T-helper 1 cell treated with Interleukin-12 subunit alpha and Interleukin-12 subunit beta and Interleukin-4 antibody, amounts not matched to agents 30 μg/mL and 1 μg/mL, for 36 hours (primary cell): ENCODE measurements at regions not wholly inside any gene's neighbourhood (a gene's known extent, or its start where the extent isn't known, plus 50 kb on each side); places are given as distances from the start of the nearest gene placed in this dataset.

Experiments
- H3K27ac Mint-ChIP-seq: one replicate; pipeline ENCODE4 v1.8.0; 2021; ENCODE audit warnings: mild to moderate bottlenecking, mixed read lengths
- H3K27me3 Mint-ChIP-seq: one replicate; pipeline ENCODE4 v1.8.0; 2021; ENCODE audit warnings: low read depth, mixed read lengths
- H3K36me3 Mint-ChIP-seq: one replicate; pipeline ENCODE4 v1.8.0; 2021; ENCODE audit warnings: low read depth, mixed read lengths
- H3K4me1 Mint-ChIP-seq: one replicate; pipeline ENCODE4 v1.8.0; 2021; ENCODE audit warnings: low read depth, mixed read lengths
- H3K4me3 Mint-ChIP-seq: one replicate; pipeline ENCODE4 v1.8.0; 2021; ENCODE audit warnings: mild to moderate bottlenecking, moderate library complexity, mixed read lengths
- H3K9me3 Mint-ChIP-seq: one replicate; pipeline ENCODE4 v1.8.0; 2021; ENCODE audit warnings: mixed read lengths

DNA sequence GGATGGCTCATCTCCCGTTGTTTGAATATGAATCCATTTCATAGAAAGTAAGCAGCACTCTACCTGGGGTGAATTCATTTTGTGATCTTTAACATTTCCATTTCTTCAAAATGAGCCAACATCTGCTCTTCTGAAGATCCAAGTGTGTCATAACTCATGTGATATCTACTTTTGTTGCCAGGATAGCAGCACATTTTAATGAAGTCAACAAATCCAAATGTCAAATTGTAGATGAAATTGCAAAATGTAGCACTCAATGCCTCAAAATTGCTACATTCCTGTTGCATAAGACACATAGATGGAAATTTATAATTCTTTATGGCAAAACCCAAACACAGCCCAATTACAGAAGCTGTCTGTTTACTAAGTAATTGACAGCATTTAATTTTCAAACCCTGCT is 360.7 kb downstream of the TMX3 start:
- Mint-ChIP-seq H3K27me3 (no peaks in the 10 kb centered on the region), H3K27ac (no peak overlapping the region), H3K4me3 (no peak overlapping the region), H3K4me1 (no peaks in the 10 kb centered on the region), H3K9me3 (peaks cover 6% of the 10 kb centered on the region), H3K36me3 (no peaks in the 10 kb centered on the region)

GRCh38 chr18:68342039-68342659 is 372.8 kb downstream of the TMX3 start:
- H3K36me3 Mint-ChIP-seq, result no peaks in the 10 kb centered on the region
- no peaks in the 10 kb centered on the region for H3K9me3 Mint-ChIP-seq
- H3K4me3 Mint-ChIP-seq, result no peak overlapping the region
- no peak overlapping the region for H3K27ac Mint-ChIP-seq
- H3K4me1 Mint-ChIP-seq, result no peaks in the 10 kb centered on the region
- no peaks in the 10 kb centered on the region for H3K27me3 Mint-ChIP-seq

DNA sequence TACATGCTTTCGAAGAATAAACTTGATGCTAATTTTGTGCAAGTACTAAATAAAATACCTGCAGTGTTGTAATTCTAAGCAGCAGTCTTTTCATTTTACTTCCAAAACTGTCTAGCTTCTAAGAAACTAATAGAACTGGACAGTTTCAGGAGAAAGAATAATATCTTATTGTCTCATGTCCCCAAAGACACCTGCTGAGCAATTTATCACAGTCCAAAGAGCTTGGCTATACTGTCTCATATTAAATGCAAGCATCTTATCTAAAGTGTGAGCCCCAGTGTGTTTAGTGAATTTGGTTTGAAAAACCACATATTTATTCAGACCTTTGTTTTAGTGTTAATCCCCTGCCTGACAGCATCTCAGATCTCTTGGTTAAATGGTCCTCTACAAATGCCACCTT is 374.3 kb downstream of the TMX3 start:
- H3K4me1 Mint-ChIP-seq, result no peaks in the 10 kb centered on the region
- no peaks in the 10 kb centered on the region for H3K36me3 Mint-ChIP-seq
- no peaks in the 10 kb centered on the region for H3K9me3 Mint-ChIP-seq
- H3K4me3 Mint-ChIP-seq, result no peak overlapping the region
- H3K27ac Mint-ChIP-seq, result no peak overlapping the region
- H3K27me3 Mint-ChIP-seq, result no peaks in the 10 kb centered on the region

DNA sequence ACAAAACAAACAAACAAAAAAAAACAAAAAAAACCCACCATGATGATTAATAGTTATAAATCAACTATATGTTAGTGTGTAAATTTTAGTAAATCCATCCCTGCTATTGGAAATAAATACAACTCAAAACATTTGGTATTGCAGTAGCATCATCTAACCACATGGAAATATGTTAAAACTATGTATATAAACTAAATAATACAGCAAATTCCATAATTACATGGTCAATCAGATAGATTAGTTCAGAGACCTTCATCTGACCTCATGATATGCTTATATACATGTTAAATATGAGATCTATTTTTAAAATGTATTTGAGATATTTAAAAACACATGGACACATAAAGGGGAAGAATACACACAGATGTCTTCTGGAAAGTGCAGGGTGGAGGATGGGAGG is 384.2 kb downstream of the TMX3 start:
- no peaks in the 10 kb centered on the region for H3K36me3 Mint-ChIP-seq
- no peaks in the 10 kb centered on the region for H3K27me3 Mint-ChIP-seq
- no peak overlapping the region for H3K27ac Mint-ChIP-seq
- H3K9me3 Mint-ChIP-seq, result no peaks in the 10 kb centered on the region
- H3K4me3 Mint-ChIP-seq, result no peak overlapping the region
- H3K4me1 Mint-ChIP-seq, result no peaks in the 10 kb centered on the region

- no peak overlapping the region for H3K4me3 Mint-ChIP-seq
- H3K27ac Mint-ChIP-seq, result no peak overlapping the region
- no peaks in the 10 kb centered on the region for H3K9me3 Mint-ChIP-seq
- H3K4me1 Mint-ChIP-seq, result no peaks in the 10 kb centered on the region
- no peaks in the 10 kb centered on the region for H3K36me3 Mint-ChIP-seq
- H3K27me3 Mint-ChIP-seq, result no peaks in the 10 kb centered on the region
These were observed 391.0 kb downstream of the TMX3 start for GRCh38 chr18:68323921-68324320.

- H3K4me3 Mint-ChIP-seq, result no peak overlapping the region
- no peak overlapping the region for H3K27ac Mint-ChIP-seq
- H3K27me3 Mint-ChIP-seq, result no peaks in the 10 kb centered on the region
- H3K9me3 Mint-ChIP-seq, result no peaks in the 10 kb centered on the region
- no peaks in the 10 kb centered on the region for H3K36me3 Mint-ChIP-seq
- no peaks in the 10 kb centered on the region for H3K4me1 Mint-ChIP-seq
These were observed 398.3 kb downstream of the TMX3 start for GRCh38 chr18:68316636-68317035.

- Mint-ChIP-seq H3K36me3 (no peaks in the 10 kb centered on the region), H3K9me3 (no peaks in the 10 kb centered on the region), H3K27me3 (no peaks in the 10 kb centered on the region), H3K27ac (no peak overlapping the region), H3K4me1 (no peaks in the 10 kb centered on the region), H3K4me3 (no peak overlapping the region)
These were observed 400.5 kb downstream of the TMX3 start for GRCh38 chr18:68314403-68314802.

DNA sequence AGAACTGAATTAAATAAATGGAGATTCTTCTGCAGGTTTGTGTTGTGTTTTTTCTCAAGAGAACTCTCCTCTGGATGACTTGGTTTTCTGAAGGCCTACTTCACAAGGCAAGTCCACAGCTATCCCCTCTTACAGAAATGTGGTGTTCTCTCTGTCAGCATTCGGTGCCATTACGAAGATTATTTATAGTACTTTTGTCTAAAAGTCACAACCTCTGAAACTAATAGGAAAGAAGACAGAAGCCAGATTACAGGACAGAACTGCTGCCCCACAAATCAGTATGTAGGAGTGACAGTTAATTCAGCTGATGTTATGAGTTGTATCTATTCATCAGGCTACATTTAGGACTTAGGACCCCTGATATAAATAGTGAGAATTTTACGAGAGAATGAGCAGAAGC is 413.5 kb downstream of the TMX3 start:
- Mint-ChIP-seq H3K36me3 (no peaks in the 10 kb centered on the region), H3K27me3 (no peaks in the 10 kb centered on the region), H3K27ac (no peak overlapping the region), H3K4me3 (no peak overlapping the region), H3K4me1 (no peaks in the 10 kb centered on the region), H3K9me3 (no peaks in the 10 kb centered on the region)

DNA sequence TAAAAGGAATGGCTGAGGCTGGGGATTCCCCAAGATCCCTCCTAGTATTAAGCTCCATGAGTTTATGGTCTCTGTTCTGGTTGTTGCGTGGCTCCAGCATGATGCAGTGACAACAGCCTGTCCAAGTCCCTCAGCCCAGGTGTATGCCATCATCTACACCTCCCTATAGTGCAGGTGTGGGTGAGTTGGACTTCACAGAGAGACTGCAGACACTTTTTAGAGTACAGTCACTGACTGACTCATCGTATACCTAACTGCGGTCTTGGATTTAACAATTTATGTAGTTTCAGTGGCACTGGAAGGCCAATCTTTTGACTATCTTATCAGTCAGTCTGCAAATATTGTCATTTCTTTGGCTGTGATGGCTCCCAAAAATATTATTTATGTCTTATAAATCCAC is 415.0 kb downstream of the TMX3 start:
- Mint-ChIP-seq H3K27me3 (no peaks in the 10 kb centered on the region), H3K36me3 (no peaks in the 10 kb centered on the region), H3K4me3 (no peak overlapping the region), H3K27ac (no peak overlapping the region), H3K4me1 (no peaks in the 10 kb centered on the region), H3K9me3 (no peaks in the 10 kb centered on the region)

GRCh38 chr18:68298330-68298729 is 416.6 kb downstream of the TMX3 start:
- no peak overlapping the region for H3K4me3 Mint-ChIP-seq
- no peaks in the 10 kb centered on the region for H3K27me3 Mint-ChIP-seq
- H3K27ac Mint-ChIP-seq, result no peak overlapping the region
- H3K4me1 Mint-ChIP-seq, result no peaks in the 10 kb centered on the region
- no peaks in the 10 kb centered on the region for H3K36me3 Mint-ChIP-seq
- H3K9me3 Mint-ChIP-seq, result no peaks in the 10 kb centered on the region

- Mint-ChIP-seq H3K4me1 (no peaks in the 10 kb centered on the region), H3K4me3 (no peak overlapping the region), H3K36me3 (no peaks in the 10 kb centered on the region), H3K27ac (no peak overlapping the region), H3K9me3 (no peaks in the 10 kb centered on the region), H3K27me3 (no peaks in the 10 kb centered on the region)
These were observed 426.5 kb downstream of the TMX3 start for GRCh38 chr18:68288408-68288807.

GRCh38 chr18:68284236-68284780 is 430.6 kb downstream of the TMX3 start:
- H3K4me3 Mint-ChIP-seq, result no peak overlapping the region
- H3K36me3 Mint-ChIP-seq, result no peaks in the 10 kb centered on the region
- H3K27ac Mint-ChIP-seq, result no peak overlapping the region
- no peaks in the 10 kb centered on the region for H3K27me3 Mint-ChIP-seq
- no peaks in the 10 kb centered on the region for H3K4me1 Mint-ChIP-seq
- no peaks in the 10 kb centered on the region for H3K9me3 Mint-ChIP-seq

DNA sequence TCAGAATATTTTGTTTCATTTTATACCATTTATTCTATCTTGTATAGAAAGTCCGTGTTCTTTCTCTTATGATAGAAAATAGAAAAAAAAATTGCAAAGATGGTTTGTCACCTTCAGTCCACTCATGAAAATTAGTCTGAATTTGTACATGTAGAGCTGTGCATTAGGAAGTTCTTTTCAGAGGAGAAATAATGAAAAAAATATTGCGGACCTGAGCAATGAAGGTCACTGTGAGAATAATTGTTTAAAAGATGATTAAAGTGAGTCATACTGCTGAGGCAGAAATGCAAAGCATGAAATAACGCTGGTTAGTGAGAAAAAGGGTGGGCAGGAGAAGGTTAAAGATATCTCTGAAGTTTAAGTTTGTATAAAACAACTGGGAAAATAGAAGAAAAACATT is 431.1 kb downstream of the TMX3 start:
- Mint-ChIP-seq H3K4me1 (no peaks in the 10 kb centered on the region), H3K4me3 (no peak overlapping the region), H3K27me3 (no peaks in the 10 kb centered on the region), H3K36me3 (no peaks in the 10 kb centered on the region), H3K9me3 (no peaks in the 10 kb centered on the region), H3K27ac (no peak overlapping the region)

DNA sequence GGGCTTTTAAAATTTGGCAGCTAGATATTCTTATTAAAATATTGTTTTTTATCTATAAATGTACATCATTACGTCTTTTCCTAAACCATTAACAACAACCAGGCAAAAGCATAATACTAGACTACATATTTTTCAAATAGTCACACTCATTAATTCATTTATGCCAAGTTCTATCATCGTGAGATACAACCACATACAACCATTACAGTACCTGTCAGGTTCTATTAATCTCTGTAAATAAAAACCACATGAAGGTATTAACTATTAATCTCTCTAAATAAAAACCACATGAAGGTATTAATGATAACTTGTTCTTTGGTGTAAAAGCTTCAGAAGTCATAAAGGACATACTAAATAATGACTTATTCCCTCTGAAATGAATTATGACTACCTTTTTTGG is 432.7 kb downstream of the TMX3 start:
- Mint-ChIP-seq H3K9me3 (no peaks in the 10 kb centered on the region), H3K4me1 (no peaks in the 10 kb centered on the region)

GRCh38 chr18:68275616-68276015 is 439.3 kb downstream of the TMX3 start:
- Mint-ChIP-seq H3K4me3 (no peak overlapping the region), H3K4me1 (no peaks in the 10 kb centered on the region), H3K9me3 (no peaks in the 10 kb centered on the region), H3K27ac (no peak overlapping the region), H3K36me3 (no peaks in the 10 kb centered on the region), H3K27me3 (no peaks in the 10 kb centered on the region)

More for the DNA sequence above, 432.7 kb downstream of the TMX3 start:
- Mint-ChIP-seq H3K36me3 (no peaks in the 10 kb centered on the region), H3K27ac (no peak overlapping the region), H3K4me3 (no peak overlapping the region), H3K27me3 (no peaks in the 10 kb centered on the region)

DNA sequence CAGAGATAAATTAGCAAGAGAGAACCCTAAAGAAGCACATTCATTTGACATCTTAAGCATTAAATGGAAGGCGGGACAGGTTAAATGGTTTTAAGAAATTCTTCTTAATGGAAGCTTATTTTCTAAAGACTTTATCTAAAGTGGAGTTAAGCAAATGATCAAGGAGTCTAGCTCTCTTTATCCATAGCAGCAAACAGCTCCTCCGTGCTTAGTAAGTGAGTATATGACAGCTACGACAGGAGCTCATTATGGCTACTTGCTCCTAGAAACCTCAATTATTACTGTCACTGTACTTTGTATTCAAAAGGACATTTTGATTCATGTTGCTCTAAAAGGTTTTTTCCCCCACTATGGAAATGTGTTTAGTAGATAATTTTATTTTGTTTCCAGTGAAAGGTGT is 444.9 kb downstream of the TMX3 start:
- Mint-ChIP-seq H3K4me3 (no peak overlapping the region), H3K9me3 (no peaks in the 10 kb centered on the region), H3K27ac (no peak overlapping the region), H3K27me3 (no peaks in the 10 kb centered on the region), H3K4me1 (no peaks in the 10 kb centered on the region), H3K36me3 (no peaks in the 10 kb centered on the region)
